ENCODE measurements at regions not wholly inside any gene's neighbourhood (a gene's known extent, or its start where the extent isn't known, plus 50 kb on each side); places are given as distances from the start of the nearest gene placed in this dataset.
"Not testable (repeated sequence)": the region's sequence is repeated elsewhere in the genome, so short reads cannot be mapped to it uniquely, and the experiment has no call there.

GRCh38 chr6:19159561-19159960 is 677.6 kb upstream of the ID4 start:
- DNase-seq, result no peak

GRCh38 chr6:19160081-19160730 is 677.0 kb upstream of the ID4 start:
- DNase-seq, result no peak

- no peak for DNase-seq
Observed at GRCh38 chr6:19167251-19167650, 669.9 kb upstream of the ID4 start.

GRCh38 chr6:19169366-19169765 is 667.8 kb upstream of the ID4 start:
- no peak for DNase-seq

- DNase-seq, result no peak
Observed at GRCh38 chr6:19175023-19175422, 662.1 kb upstream of the ID4 start.

GRCh38 chr6:19180348-19181072 is 656.7 kb upstream of the ID4 start:
- DNase-seq, result no peak

- DNase-seq, result no peak
Observed at GRCh38 chr6:19181211-19181610, 656.0 kb upstream of the ID4 start.

- no peak for DNase-seq
Observed at GRCh38 chr6:19193624-19194023, 643.5 kb upstream of the ID4 start.

GRCh38 chr6:19204445-19204844 is 632.7 kb upstream of the ID4 start:
- DNase-seq, result no peak

GRCh38 chr6:19205076-19205475 is 632.1 kb upstream of the ID4 start:
- DNase-seq, result no peak

- no peak for DNase-seq
Observed at GRCh38 chr6:19209202-19209601, 628.0 kb upstream of the ID4 start.

GRCh38 chr6:19210849-19211590 is 626.1 kb upstream of the ID4 start:
- DNase-seq, result no peak

- no peak for DNase-seq
Observed at GRCh38 chr6:19214231-19214630, 622.9 kb upstream of the ID4 start.

- no peak for DNase-seq
Observed at GRCh38 chr6:19219931-19220330, 617.2 kb upstream of the ID4 start.

GRCh38 chr6:19231878-19232561 is 605.1 kb upstream of the ID4 start:
- no peak for DNase-seq

GRCh38 chr6:19245656-19246055 is 591.5 kb upstream of the ID4 start:
- no peak for DNase-seq

GRCh38 chr6:19247181-19247580 is 590.0 kb upstream of the ID4 start:
- DNase-seq, result not testable (repeated sequence)

GRCh38 chr6:19256123-19256522 is 581.0 kb upstream of the ID4 start:
- not testable (repeated sequence) for DNase-seq

GRCh38 chr6:19261642-19262041 is 575.5 kb upstream of the ID4 start:
- no peak for DNase-seq

- no peak for DNase-seq
Observed at GRCh38 chr6:19268117-19268516, 569.1 kb upstream of the ID4 start.

GRCh38 chr6:19268718-19269117 is 568.5 kb upstream of the ID4 start:
- no peak for DNase-seq

GRCh38 chr6:19269341-19269898 is 567.8 kb upstream of the ID4 start:
- DNase-seq, result no peak

GRCh38 chr6:19270616-19271015 is 566.6 kb upstream of the ID4 start:
- DNase-seq, result no peak

All from CD4-positive, alpha-beta T cell treated with Interleukin-21 for 1 hour (primary cell).